Lower lobe of right lung (tissue), 2 donors: ENCODE measurements at regions not wholly inside any gene's neighbourhood (a gene's known extent, or its start where the extent isn't known, plus 50 kb on each side); places are given as distances from the start of the nearest gene placed in this dataset.
"Not testable (repeated sequence)": the region's sequence is repeated elsewhere in the genome, so short reads cannot be mapped to it uniquely, and the experiment has no call there.

ENCODE experiments used
- ATAC-seq, 2 donors: fragments of 200-7000 bp; cut with Tn5 transposase; one replicate each; pipeline ENCODE4 v1.9.1; 2020 to 2022; ENCODE audit warnings: mild to moderate bottlenecking in 2 of 2, moderate library complexity in 2 of 2
- DNase-seq: peaks from one replicate; pipeline ENCODE4 v3.0.0-alpha.2; 2020
- H3K27ac ChIP-seq: fragments of 200-600 bp; one replicate; pipeline ENCODE4 v1.8.0; 2022
- H3K27me3 ChIP-seq: fragments of 200-600 bp; one replicate; pipeline ENCODE4 v1.8.0; 2022; ENCODE audit warnings: low read depth
- H3K36me3 ChIP-seq: fragments of 200-600 bp; one replicate; pipeline ENCODE4 v1.8.0; 2022; ENCODE audit warnings: mild to moderate bottlenecking
- H3K4me1 ChIP-seq: fragments of 200-600 bp; one replicate; pipeline ENCODE4 v1.8.0; 2022
- H3K4me3 ChIP-seq: fragments of 200-600 bp; one replicate; pipeline ENCODE4 v1.8.0; 2022; ENCODE audit warnings: mild to moderate bottlenecking
- H3K9me3 ChIP-seq: fragments of 200-600 bp; one replicate; pipeline ENCODE4 v1.8.0; 2022
- intact Hi-C: fragments of 100-400 bp; cut with DNase I; formaldehyde crosslinking; loops from one replicate; pipeline ENCODE4 v1.11.0; 2022
- TF ChIP-seq, protein P1 (sequence below): fragments of 200-600 bp; IDR thresholded peaks from one replicate; pipeline ENCODE4 v1.8.0; 2022; ENCODE audit warnings: antibody characterized with exemption, mild to moderate bottlenecking
- donor health status: DM: no; HTN: yes; CAD: no; lungs with severe emphysema.

DNA sequence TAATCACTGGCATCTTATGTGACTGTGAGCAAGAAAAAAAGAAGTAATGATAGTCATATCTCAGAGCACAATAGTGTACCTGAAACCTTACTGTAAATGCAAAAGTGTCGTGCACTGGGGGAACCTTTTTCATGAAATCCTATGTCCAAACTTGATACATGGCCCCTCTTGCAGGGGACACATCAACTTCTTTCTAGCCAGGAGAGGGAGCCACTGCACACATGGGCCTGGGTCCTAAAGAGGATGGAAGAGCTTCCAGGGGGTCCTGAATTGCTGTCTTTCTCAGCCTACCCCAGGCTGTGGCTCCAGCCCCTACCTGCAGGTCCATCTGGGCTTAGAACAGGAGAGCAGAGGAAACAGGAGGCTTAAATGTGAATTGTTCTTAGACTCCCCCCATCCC lies 165.7 kb downstream of the SOD2 start:
- intact Hi-C loops = no loop called here
- Histone ChIP-seq H3K27me3 (no peaks in the 10 kb centered on the region), H3K4me1 (no peaks in the 10 kb centered on the region), H3K9me3 (no peaks in the 10 kb centered on the region), H3K4me3 (no peak overlapping the region), H3K36me3 (no peaks in the 10 kb centered on the region), H3K27ac (no peak overlapping the region)
- DNase-seq (no peak), ATAC-seq (no peak)
- TF ChIP-seq, protein P1, sequence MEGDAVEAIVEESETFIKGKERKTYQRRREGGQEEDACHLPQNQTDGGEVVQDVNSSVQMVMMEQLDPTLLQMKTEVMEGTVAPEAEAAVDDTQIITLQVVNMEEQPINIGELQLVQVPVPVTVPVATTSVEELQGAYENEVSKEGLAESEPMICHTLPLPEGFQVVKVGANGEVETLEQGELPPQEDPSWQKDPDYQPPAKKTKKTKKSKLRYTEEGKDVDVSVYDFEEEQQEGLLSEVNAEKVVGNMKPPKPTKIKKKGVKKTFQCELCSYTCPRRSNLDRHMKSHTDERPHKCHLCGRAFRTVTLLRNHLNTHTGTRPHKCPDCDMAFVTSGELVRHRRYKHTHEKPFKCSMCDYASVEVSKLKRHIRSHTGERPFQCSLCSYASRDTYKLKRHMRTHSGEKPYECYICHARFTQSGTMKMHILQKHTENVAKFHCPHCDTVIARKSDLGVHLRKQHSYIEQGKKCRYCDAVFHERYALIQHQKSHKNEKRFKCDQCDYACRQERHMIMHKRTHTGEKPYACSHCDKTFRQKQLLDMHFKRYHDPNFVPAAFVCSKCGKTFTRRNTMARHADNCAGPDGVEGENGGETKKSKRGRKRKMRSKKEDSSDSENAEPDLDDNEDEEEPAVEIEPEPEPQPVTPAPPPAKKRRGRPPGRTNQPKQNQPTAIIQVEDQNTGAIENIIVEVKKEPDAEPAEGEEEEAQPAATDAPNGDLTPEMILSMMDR = no peak

DNA sequence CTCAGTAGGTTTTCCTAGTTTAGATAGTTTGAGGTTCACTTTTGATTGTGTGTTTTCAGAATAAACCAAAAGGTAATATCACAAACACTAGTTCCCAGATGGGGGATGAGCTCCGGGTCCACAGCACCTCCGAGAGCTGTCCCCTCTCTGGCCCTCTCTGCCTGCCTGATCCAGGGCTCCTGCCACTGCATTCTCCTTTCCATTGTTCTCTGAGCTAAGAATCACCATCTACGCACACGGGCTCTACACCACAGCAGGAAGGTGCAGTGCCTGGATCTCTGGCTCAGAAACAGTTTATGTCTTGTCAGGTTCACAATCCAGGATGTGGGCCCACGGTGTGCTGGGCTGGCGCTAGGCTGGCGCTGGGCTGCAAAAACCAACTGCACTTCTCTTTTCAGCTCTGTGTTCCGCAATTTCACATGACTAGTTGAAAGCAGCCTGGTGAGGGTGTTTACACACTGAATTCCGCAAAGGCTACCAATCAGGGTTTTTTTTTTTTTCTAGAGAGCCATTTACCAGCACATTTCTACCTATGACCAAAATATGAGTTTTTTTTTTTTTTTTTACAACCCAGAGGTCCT lies 167.5 kb downstream of the SOD2 start:
- DNase-seq (no peak), ATAC-seq (no peak)
- no peaks in the 10 kb centered on the region for H3K36me3 ChIP-seq
- H3K9me3 ChIP-seq = no peaks in the 10 kb centered on the region
- intact Hi-C loops = no loop called here
- H3K27ac ChIP-seq = no peak overlapping the region
- no peaks in the 10 kb centered on the region for H3K27me3 ChIP-seq
- TF ChIP-seq, protein P1 = no peak
- H3K4me3 ChIP-seq = no peak overlapping the region
- H3K4me1 ChIP-seq = no peaks in the 10 kb centered on the region

DNA sequence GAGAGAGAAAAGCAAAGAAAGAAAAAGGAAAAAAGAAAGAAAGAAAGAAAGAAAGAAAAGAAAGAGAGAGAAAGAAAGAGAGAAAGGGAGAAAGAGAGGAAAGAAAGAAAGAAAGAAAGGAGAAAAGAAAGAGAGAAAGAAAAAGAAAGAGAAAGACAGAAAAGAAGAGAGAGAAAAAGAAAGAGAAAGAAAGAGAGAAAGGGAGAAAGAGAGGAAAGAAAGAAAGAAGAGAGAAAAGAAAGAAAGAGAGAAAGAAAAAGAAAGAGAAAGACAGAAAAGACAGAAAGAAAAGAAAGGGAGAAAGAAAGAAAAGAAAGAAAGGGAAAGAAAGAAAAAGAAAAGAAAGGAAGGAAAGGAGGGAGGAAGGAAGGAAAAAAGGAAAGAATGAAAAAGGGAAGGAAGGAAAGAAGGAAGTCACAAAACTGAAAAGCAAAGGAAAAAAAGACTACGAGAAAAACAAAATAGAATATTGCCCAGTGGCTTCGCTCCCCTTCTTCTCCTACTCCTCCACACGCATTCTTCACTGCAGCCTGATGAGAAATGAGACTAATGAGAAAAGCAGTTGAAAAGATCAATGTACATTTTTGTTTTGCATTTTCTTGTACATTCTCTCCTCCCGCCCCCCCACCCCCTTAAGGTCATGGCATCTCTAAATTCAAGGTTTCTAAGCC lies 170.0 kb downstream of the SOD2 start:
- TF ChIP-seq, protein P1 = no peak
- Histone ChIP-seq H3K9me3 (no peaks in the 10 kb centered on the region), H3K4me3 (no peak overlapping the region), H3K27ac (no peak overlapping the region), H3K27me3 (no peaks in the 10 kb centered on the region), H3K36me3 (no peaks in the 10 kb centered on the region), H3K4me1 (no peaks in the 10 kb centered on the region)
- intact Hi-C loops = no loop called here
- DNase-seq (no peak), ATAC-seq (no peak)

DNA sequence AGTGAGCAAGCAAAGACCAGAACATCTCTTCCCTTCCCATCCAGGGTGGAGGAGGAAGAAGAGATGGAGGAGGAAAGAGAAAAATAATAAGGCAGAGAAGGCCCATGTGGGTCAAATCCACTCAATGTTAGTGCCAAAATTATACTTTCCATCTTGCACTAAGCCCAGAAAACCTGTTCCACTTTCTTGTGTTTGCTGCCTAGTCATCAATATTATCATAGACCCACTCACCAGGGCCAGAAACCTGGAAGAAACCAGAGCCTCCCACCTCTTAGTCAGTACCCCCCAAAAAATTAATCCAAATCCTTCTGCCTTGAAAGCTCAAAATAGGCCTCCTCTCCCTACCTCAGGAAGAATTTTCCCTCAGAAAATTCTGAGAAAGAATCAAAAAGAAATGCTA lies 171.1 kb downstream of the SOD2 start:
- intact Hi-C loops = no loop called here
- ATAC-seq = no peak

DNA sequence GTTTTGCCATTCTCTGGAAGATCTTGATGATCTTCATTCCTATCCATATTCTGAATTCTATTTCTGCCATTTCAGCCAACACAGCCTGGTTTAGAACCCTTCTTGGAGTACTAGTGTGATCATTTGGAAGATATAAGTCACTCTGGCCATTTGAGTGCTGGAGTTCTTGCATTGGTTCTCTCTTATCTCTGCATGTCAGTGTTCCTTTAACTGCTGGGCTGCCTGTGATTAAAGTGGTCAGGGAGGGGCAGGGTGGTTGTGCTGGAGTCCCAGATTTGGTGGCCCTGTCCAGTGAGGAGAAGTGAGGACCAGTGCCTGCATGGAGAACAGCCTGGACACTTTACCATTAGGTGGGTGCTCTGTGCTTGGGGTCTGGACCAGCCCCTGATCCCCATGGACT lies 173.0 kb downstream of the SOD2 start:
- TF ChIP-seq, protein P1 = no peak
- Histone ChIP-seq H3K9me3 (no peaks in the 10 kb centered on the region), H3K4me3 (no peak overlapping the region), H3K27ac (no peak overlapping the region), H3K4me1 (no peaks in the 10 kb centered on the region), H3K27me3 (no peaks in the 10 kb centered on the region), H3K36me3 (no peaks in the 10 kb centered on the region)
- ATAC-seq (no peak), DNase-seq (no peak)
- intact Hi-C loops = no loop called here

More for the DNA sequence above, 171.1 kb downstream of the SOD2 start:
- H3K9me3 ChIP-seq = no peaks in the 10 kb centered on the region
- TF ChIP-seq, protein P1 = no peak
- H3K4me1 ChIP-seq = no peaks in the 10 kb centered on the region
- H3K27me3 ChIP-seq = no peaks in the 10 kb centered on the region
- no peak overlapping the region for H3K4me3 ChIP-seq
- no peak overlapping the region for H3K27ac ChIP-seq
- no peaks in the 10 kb centered on the region for H3K36me3 ChIP-seq
- no peak for DNase-seq

DNA sequence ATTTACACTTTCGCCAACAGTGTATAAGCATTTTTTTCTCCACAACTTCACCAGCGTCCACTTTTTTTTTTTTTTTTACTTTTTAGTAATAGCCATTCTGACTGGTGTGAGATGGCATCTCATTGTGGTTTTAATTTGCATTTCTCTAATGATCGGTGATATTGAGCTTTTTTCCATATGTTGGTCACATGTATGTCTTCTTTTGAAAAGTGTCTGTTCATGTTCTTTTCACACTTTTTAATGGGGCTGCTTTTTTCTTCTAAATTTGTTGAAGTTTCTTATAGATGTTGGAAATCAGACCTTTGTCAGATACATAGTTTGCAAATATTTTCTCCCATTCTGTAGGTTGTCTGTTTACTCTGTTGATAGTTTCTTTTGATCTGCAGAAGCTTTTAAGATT lies 177.2 kb downstream of the SOD2 start:
- intact Hi-C loops, H3K4me1 ChIP-seq, H3K27me3 ChIP-seq, DNase-seq, H3K9me3 ChIP-seq, ATAC-seq, H3K36me3 ChIP-seq, H3K27ac ChIP-seq, H3K4me3 ChIP-seq: not testable (repeated sequence)
